ENCODE measurements at regions not wholly inside any gene's neighbourhood (a gene's known extent, or its start where the extent isn't known, plus 50 kb on each side); places are given as distances from the start of the nearest gene placed in this dataset.

- Histone ChIP-seq H3K4me1 (peaks cover 0 to 12% (median 0%) of the 10 kb centered on the region in 4 donors), H3K27ac (no peak overlapping the region), H3K27me3 (no peaks in the 10 kb centered on the region), H3K36me3 (no peaks in the 10 kb centered on the region), H3K9me3 (peaks cover 0 to 24% (median 18%) of the 10 kb centered on the region in 4 donors), H3K4me3 (no peak overlapping the region)
- TF ChIP-seq CTCF (IDR thresholded peaks at IDR 0.05) = no peak
- no peak for TF ChIP-seq POLR2AphosphoS5 (IDR thresholded peaks at IDR 0.05)
- TF ChIP-seq POLR2A (IDR thresholded peaks at IDR 0.05) = no peak
- no peak for TF ChIP-seq EP300 (IDR thresholded peaks at IDR 0.05)
- intact Hi-C loops (cut with DNase I; ENCODE audit: low total_unique reads) = no loop called here
- no peak for DNase-seq
Measured at GRCh38 chr6:77337392-77337791, 125.9 kb downstream of the HTR1B start.

GRCh38 chr6:77334093-77334492 is 129.2 kb downstream of the HTR1B start:
- no peak overlapping the region for H3K4me3 ChIP-seq
- DNase-seq = no peak
- H3K36me3 ChIP-seq = no peaks in the 10 kb centered on the region
- H3K9me3 ChIP-seq = peaks cover 0 to 24% (median 18%) of the 10 kb centered on the region in 4 donors
- H3K4me1 ChIP-seq = no peaks in the 10 kb centered on the region
- WGBS, 5 donors = 81 to 94% (median 89%) methylated on average over 3 of the region's 3 CpGs
- intact Hi-C loops (cut with DNase I; ENCODE audit: low total_unique reads) = no loop called here
- no peaks in the 10 kb centered on the region for H3K27me3 ChIP-seq
- no peak overlapping the region for H3K27ac ChIP-seq
- TF ChIP-seq EP300 (IDR thresholded peaks at IDR 0.05) (no peak), CTCF (IDR thresholded peaks at IDR 0.05) (no peak), POLR2AphosphoS5 (IDR thresholded peaks at IDR 0.05) (no peak)

DNA sequence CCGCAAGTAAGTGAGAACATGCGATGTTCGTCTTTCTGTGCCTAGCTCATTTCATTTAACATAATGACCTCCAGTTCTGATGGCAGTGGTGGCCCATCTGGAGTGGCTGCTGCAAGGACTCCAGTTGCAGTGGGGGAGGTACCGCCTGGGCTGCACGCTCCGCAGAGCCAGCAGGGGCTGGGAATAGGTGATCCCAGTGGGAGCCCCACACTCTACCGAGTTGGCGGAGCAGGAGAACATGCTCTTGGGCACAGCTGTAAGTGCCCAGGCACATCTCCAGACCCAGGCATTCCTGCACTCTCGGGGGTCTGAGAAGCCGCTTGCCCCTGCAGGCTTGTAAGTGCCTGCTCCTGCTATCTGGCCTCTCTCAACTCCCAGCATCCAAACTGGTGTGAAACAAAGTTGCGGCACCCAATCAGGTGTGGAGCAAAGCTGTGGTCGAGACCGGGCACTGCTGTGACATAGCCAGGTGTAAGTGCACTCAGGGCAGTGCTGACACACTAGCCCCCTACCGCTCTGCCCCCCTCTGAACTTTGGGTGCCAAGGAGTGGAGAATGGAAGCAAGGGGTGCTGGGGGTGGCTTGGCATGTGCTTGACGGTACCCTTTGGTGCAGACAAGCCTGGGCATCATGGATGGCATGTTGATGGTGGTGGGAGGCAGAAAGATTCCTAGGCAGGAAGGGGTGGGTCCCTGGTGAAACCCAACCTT is 130.2 kb downstream of the HTR1B start:
- no peaks in the 10 kb centered on the region for H3K27me3 ChIP-seq
- H3K36me3 ChIP-seq = no peaks in the 10 kb centered on the region
- H3K4me3 ChIP-seq = no peak overlapping the region
- no peak for DNase-seq
- 91 to 98% (median 94%) methylated on average over 13 to 15 of the region's 15 CpGs for WGBS, 5 donors
- H3K27ac ChIP-seq = no peak overlapping the region
- no peak for TF ChIP-seq POLR2A (IDR thresholded peaks at IDR 0.05)
- TF ChIP-seq EP300 (IDR thresholded peaks at IDR 0.05) = no peak
- no peak for TF ChIP-seq CTCF (IDR thresholded peaks at IDR 0.05)
- TF ChIP-seq POLR2AphosphoS5 (IDR thresholded peaks at IDR 0.05) = no peak
- peaks cover 0 to 24% (median 18%) of the 10 kb centered on the region in 4 donors for H3K9me3 ChIP-seq
- H3K4me1 ChIP-seq = no peaks in the 10 kb centered on the region
- intact Hi-C loops (cut with DNase I; ENCODE audit: low total_unique reads) = no loop called here

- Histone ChIP-seq H3K9me3 (no peaks in the 10 kb centered on the region), H3K27ac (no peak overlapping the region), H3K36me3 (no peaks in the 10 kb centered on the region), H3K27me3 (no peaks in the 10 kb centered on the region), H3K4me3 (no peak overlapping the region), H3K4me1 (no peaks in the 10 kb centered on the region)
- TF ChIP-seq POLR2AphosphoS5 (IDR thresholded peaks at IDR 0.05) = no peak
- TF ChIP-seq CTCF (IDR thresholded peaks at IDR 0.05) = no peak
- TF ChIP-seq POLR2A (IDR thresholded peaks at IDR 0.05) = no peak
- no peak for TF ChIP-seq EP300 (IDR thresholded peaks at IDR 0.05)
- intact Hi-C loops (cut with DNase I; ENCODE audit: low total_unique reads) = no loop called here
- DNase-seq = no peak
- WGBS, 5 donors = 83 to 89% (median 84%) methylated on average over 3 of the region's 3 CpGs
Measured at GRCh38 chr6:77326711-77327110, 136.6 kb downstream of the HTR1B start.
